ENCODE measurements at regions not wholly inside any gene's neighbourhood (a gene's known extent, or its start where the extent isn't known, plus 50 kb on each side); places are given as distances from the start of the nearest gene placed in this dataset.

DNA sequence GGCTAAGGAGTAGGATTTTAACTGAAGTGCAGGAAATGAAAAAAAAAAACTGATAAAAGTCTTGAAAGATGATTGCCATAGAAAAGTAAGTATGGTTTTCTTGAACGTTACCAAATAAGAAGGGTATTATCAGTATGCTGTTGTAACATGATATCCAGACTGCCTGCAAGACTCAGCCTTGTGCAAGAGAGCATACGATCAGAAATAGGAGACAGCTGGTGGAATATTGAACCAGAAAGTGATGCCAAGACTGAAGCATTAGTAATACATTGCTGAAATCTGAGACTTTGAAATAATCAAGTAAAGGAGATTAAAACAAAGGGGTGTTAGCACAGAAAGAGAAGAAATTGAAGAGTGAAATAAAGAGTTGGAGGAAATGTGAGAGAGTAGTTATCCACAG, 452.7 kb upstream of the CNTN5 start:
- Histone ChIP-seq H3K9me1 (ENCODE audit: control insufficient read depth, extremely low read depth, insufficient read depth, low read length) (no peaks in the 10 kb centered on the region), H3K9ac (ENCODE audit: control insufficient read depth, extremely low read depth, insufficient read depth, low read length) (no peak overlapping the region), H3K79me2 (ENCODE audit: control insufficient read depth, insufficient read depth, low read length) (no peaks in the 10 kb centered on the region), H2AFZ (ENCODE audit: control insufficient read depth, low read length) (no peak overlapping the region), H3K4me1 (ENCODE audit: control insufficient read depth, extremely low read depth, insufficient read depth, low read length) (no peaks in the 10 kb centered on the region), H3K27ac (ENCODE audit: control insufficient read depth, insufficient read depth, low read length) (no peak overlapping the region), H3K36me3 (ENCODE audit: control insufficient read depth in 2 of 2, extremely low read depth in 1 of 2, insufficient read depth in 2 of 2, low read length in 2 of 2) (no peaks in the 10 kb centered on the region), H3K4me2 (ENCODE audit: control insufficient read depth, extremely low read depth, insufficient read depth, low read depth, low read length) (no peak overlapping the region), H3K9me3 (ENCODE audit: control insufficient read depth, low read depth, low read length) (no peaks in the 10 kb centered on the region), H3K27me3 (ENCODE audit: control insufficient read depth, extremely low read depth, insufficient read depth, low read length) (no peaks in the 10 kb centered on the region), H4K20me1 (ENCODE audit: control insufficient read depth, extremely low read depth, insufficient read depth, low read length) (no peaks in the 10 kb centered on the region), H3K4me3 (ENCODE audit: control insufficient read depth in 2 of 3, extremely low read depth in 1 of 3, insufficient read depth in 2 of 3, low read depth in 1 of 3, low read length in 3 of 3) (no peak overlapping the region)
- TF ChIP-seq, protein P1, sequence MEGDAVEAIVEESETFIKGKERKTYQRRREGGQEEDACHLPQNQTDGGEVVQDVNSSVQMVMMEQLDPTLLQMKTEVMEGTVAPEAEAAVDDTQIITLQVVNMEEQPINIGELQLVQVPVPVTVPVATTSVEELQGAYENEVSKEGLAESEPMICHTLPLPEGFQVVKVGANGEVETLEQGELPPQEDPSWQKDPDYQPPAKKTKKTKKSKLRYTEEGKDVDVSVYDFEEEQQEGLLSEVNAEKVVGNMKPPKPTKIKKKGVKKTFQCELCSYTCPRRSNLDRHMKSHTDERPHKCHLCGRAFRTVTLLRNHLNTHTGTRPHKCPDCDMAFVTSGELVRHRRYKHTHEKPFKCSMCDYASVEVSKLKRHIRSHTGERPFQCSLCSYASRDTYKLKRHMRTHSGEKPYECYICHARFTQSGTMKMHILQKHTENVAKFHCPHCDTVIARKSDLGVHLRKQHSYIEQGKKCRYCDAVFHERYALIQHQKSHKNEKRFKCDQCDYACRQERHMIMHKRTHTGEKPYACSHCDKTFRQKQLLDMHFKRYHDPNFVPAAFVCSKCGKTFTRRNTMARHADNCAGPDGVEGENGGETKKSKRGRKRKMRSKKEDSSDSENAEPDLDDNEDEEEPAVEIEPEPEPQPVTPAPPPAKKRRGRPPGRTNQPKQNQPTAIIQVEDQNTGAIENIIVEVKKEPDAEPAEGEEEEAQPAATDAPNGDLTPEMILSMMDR (optimal IDR thresholded peaks at IDR 0.05 in 1 of 3, IDR thresholded peaks at IDR 0.05 in 1 of 3, conservative IDR thresholded peaks at IDR 0.05 in 1 of 3; ENCODE audit: extremely low read depth in 1 of 3, insufficient read depth in 2 of 3, low read length in 3 of 3): no peak
- TF ChIP-seq EZH2 (IDR thresholded peaks at IDR 0.05; ENCODE audit: low read length): no peak
- no peak for FAIRE-seq
- dilution Hi-C loops (cut with MboI; ENCODE audit: extremely low pct_ligation_motif_present, low sequenced_read_pairs): no loop called here
- no peak for DNase-seq (ENCODE audit: low read depth, low spot score)

DNA sequence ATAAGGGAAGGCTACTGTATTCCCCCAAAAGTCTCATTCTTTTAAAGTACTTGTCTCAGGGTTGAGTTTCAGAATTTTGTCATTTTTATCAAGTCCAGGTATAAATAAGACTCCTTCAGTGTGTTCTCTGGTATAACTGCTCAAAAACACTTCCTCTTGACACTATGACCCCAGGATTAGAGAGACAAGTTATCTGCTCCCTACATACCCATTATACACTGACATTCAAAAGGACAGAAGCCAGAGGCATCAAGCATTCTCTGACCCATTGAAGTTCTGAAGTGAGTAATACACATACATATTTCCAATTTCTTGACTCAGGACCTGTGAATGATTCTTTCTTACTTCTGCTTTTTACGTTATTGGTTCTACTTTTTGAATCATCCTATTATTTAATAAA, 447.8 kb upstream of the CNTN5 start:
- no peak for FAIRE-seq
- no peaks in the 10 kb centered on the region for H3K9me1 ChIP-seq (ENCODE audit: control insufficient read depth, extremely low read depth, insufficient read depth, low read length)
- H3K4me2 ChIP-seq (ENCODE audit: control insufficient read depth, extremely low read depth, insufficient read depth, low read depth, low read length): no peak overlapping the region
- H3K4me1 ChIP-seq (ENCODE audit: control insufficient read depth, extremely low read depth, insufficient read depth, low read length): no peaks in the 10 kb centered on the region
- H3K4me3 ChIP-seq (ENCODE audit: control insufficient read depth in 2 of 3, extremely low read depth in 1 of 3, insufficient read depth in 2 of 3, low read depth in 1 of 3, low read length in 3 of 3): no peak overlapping the region
- no peaks in the 10 kb centered on the region for H3K27me3 ChIP-seq (ENCODE audit: control insufficient read depth, extremely low read depth, insufficient read depth, low read length)
- H4K20me1 ChIP-seq (ENCODE audit: control insufficient read depth, extremely low read depth, insufficient read depth, low read length): no peaks in the 10 kb centered on the region
- dilution Hi-C loops (cut with MboI; ENCODE audit: extremely low pct_ligation_motif_present, low sequenced_read_pairs): no loop called here
- no peaks in the 10 kb centered on the region for H3K36me3 ChIP-seq (ENCODE audit: control insufficient read depth in 2 of 2, extremely low read depth in 1 of 2, insufficient read depth in 2 of 2, low read length in 2 of 2)
- H3K27ac ChIP-seq (ENCODE audit: control insufficient read depth, insufficient read depth, low read length): no peak overlapping the region
- no peak for TF ChIP-seq EZH2 (IDR thresholded peaks at IDR 0.05; ENCODE audit: low read length)
- TF ChIP-seq, protein P1 (optimal IDR thresholded peaks at IDR 0.05 in 1 of 3, IDR thresholded peaks at IDR 0.05 in 1 of 3, conservative IDR thresholded peaks at IDR 0.05 in 1 of 3; ENCODE audit: extremely low read depth in 1 of 3, insufficient read depth in 2 of 3, low read length in 3 of 3): no peak
- H3K9me3 ChIP-seq (ENCODE audit: control insufficient read depth, low read depth, low read length): no peaks in the 10 kb centered on the region
- H2AFZ ChIP-seq (ENCODE audit: control insufficient read depth, low read length): no peak overlapping the region
- H3K79me2 ChIP-seq (ENCODE audit: control insufficient read depth, insufficient read depth, low read length): no peaks in the 10 kb centered on the region
- no peak for DNase-seq (ENCODE audit: low read depth, low spot score)
- H3K9ac ChIP-seq (ENCODE audit: control insufficient read depth, extremely low read depth, insufficient read depth, low read length): no peak overlapping the region
